ENCODE measurements at regions not wholly inside any gene's neighbourhood (a gene's known extent, or its start where the extent isn't known, plus 50 kb on each side); places are given as distances from the start of the nearest gene placed in this dataset.
"Not testable (repeated sequence)": the region's sequence is repeated elsewhere in the genome, so short reads cannot be mapped to it uniquely, and the experiment has no call there.

DNA sequence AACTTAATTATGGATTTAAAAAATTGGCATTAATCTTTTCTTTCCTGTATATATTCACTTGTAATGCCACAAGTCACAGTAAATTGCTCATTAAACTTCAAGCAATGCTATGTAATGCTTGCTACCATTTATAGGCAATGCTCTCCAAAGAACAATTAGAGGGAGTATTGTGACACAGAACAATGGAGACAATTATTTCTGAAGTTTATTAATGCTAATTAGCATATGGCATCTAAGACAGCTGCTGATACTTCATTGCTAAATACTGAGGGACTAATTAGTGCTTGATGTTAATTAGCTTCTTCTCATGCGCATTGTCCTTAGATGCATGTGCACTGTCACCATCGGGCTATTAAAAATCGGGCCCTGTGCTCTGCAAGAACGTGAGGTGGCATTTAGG lies 1012.8 kb downstream of the SOCS6 start (continued):
- TF ChIP-seq, protein P1, sequence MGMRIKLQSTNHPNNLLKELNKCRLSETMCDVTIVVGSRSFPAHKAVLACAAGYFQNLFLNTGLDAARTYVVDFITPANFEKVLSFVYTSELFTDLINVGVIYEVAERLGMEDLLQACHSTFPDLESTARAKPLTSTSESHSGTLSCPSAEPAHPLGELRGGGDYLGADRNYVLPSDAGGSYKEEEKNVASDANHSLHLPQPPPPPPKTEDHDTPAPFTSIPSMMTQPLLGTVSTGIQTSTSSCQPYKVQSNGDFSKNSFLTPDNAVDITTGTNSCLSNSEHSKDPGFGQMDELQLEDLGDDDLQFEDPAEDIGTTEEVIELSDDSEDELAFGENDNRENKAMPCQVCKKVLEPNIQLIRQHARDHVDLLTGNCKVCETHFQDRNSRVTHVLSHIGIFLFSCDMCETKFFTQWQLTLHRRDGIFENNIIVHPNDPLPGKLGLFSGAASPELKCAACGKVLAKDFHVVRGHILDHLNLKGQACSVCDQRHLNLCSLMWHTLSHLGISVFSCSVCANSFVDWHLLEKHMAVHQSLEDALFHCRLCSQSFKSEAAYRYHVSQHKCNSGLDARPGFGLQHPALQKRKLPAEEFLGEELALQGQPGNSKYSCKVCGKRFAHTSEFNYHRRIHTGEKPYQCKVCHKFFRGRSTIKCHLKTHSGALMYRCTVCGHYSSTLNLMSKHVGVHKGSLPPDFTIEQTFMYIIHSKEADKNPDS (CRISPR knock-in tag; IDR thresholded peaks at IDR 0.05) = no peak
- no peak for TF ChIP-seq ASH2L (IDR thresholded peaks at IDR 0.05; ENCODE audit: insufficient read length, low read depth, low read length)
- TF ChIP-seq NR2F2 (IDR thresholded peaks at IDR 0.05; ENCODE audit: borderline replicate concordance, low read depth) = no peak

DNA sequence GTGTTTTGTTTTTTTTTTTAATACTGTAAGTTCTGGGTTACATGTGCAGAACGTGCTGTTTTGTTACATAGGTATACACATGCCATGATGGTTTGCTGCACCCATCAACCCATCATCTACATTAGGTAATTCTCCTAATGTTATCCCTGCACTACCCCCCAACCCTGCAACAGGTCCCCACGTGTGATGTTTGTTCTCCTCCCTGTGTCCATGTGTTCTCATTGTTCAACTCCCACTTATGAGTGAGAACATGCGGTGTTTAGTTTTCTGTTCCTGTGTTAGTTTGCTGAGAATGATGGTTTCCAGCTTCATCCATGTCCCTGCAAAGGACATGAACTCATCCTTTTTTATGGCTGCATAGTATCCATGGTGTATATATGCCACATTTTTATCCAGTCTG lies 1005.4 kb downstream of the SOCS6 start:
- intact Hi-C loops (cut with micrococcal nuclease; ENCODE audit: unreplicated experiment); BruUV-seq (replicated peaks); FAIRE-seq: not testable (repeated sequence)

More for the DNA sequence above, 1005.4 kb downstream of the SOCS6 start:
- H4K20me1 ChIP-seq (ENCODE audit: insufficient read depth, low read length); H3K79me2 ChIP-seq (ENCODE audit: insufficient read depth, low read length); ATAC-seq; CTCF ChIA-PET (ENCODE audit: low intra/inter-chr PET ratio, low total read pairs); H3K4me1 ChIP-seq (ENCODE audit: insufficient read depth, low read length); POLR2A ChIA-PET; H3K4me3 ChIP-seq (replicated peaks in 1 of 3; ENCODE audit: insufficient read depth in 1 of 3, low read depth in 2 of 3, low read length in 3 of 3); H3K27me3 ChIP-seq (ENCODE audit: control insufficient read depth in 1 of 2, insufficient read depth in 2 of 2, low read length in 2 of 2); H3K9me3 ChIP-seq (ENCODE audit: low read length); H3K9ac ChIP-seq (ENCODE audit: insufficient read depth, low read depth, low read length); H2AFZ ChIP-seq (ENCODE audit: low read length); H3K36me3 ChIP-seq (replicated peaks in 1 of 2; ENCODE audit: control insufficient read depth in 1 of 2, insufficient read depth in 2 of 2, low read length in 2 of 2); H3K4me2 ChIP-seq (ENCODE audit: low read depth, low read length); in situ Hi-C loops (cut with HindIII; ENCODE audit: extremely low pct_ligation_motif_present, low pct_unique_long_range_greater_than_20kb); H3K27ac ChIP-seq (ENCODE audit: extremely low read length, insufficient read depth, low read length); DNase-seq (ENCODE audit: low spot score): not testable (repeated sequence)
- TF ChIP-seq, protein P2, sequence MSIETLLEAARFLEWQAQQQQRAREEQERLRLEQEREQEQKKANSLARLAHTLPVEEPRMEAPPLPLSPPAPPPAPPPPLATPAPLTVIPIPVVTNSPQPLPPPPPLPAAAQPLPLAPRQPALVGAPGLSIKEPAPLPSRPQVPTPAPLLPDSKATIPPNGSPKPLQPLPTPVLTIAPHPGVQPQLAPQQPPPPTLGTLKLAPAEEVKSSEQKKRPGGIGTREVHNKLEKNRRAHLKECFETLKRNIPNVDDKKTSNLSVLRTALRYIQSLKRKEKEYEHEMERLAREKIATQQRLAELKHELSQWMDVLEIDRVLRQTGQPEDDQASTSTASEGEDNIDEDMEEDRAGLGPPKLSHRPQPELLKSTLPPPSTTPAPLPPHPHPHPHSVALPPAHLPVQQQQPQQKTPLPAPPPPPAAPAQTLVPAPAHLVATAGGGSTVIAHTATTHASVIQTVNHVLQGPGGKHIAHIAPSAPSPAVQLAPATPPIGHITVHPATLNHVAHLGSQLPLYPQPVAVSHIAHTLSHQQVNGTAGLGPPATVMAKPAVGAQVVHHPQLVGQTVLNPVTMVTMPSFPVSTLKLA (IDR thresholded peaks at IDR 0.05) = peak; percentile 92
- 4% methylated on average over 3 of the region's 3 CpGs for WGBS (ENCODE audit: low lambda C conversion rate)

All from HepG2 (cell line).